ENCODE measurements at regions not wholly inside any gene's neighbourhood (a gene's known extent, or its start where the extent isn't known, plus 50 kb on each side); places are given as distances from the start of the nearest gene placed in this dataset.

- H3K27me3 ChIP-seq (ENCODE audit: control insufficient read depth in 1 of 2, insufficient read depth in 2 of 2, low read length in 2 of 2): no peaks in the 10 kb centered on the region
- WGBS (ENCODE audit: low lambda C conversion rate): no CpG with 5 or more reads among the region's 6 CpGs
- H3K27ac ChIP-seq (ENCODE audit: extremely low read length, insufficient read depth, low read length): no peak overlapping the region
- BruUV-seq (replicated peaks): no TSS peak
- no peak overlapping the region for H2AFZ ChIP-seq (ENCODE audit: low read length)
- H4K20me1 ChIP-seq (ENCODE audit: insufficient read depth, low read length): no peaks in the 10 kb centered on the region
- no peaks in the 10 kb centered on the region for H3K36me3 ChIP-seq (replicated peaks in 1 of 2; ENCODE audit: control insufficient read depth in 1 of 2, insufficient read depth in 2 of 2, low read length in 2 of 2)
- FAIRE-seq (no peak), DNase-seq (ENCODE audit: low spot score) (no peak), ATAC-seq (no peak)
- H3K4me3 ChIP-seq (replicated peaks in 1 of 3; ENCODE audit: insufficient read depth in 1 of 3, low read depth in 2 of 3, low read length in 3 of 3): no peak overlapping the region
- no peaks in the 10 kb centered on the region for H3K79me2 ChIP-seq (ENCODE audit: insufficient read depth, low read length)
- intact Hi-C loops (cut with micrococcal nuclease; ENCODE audit: unreplicated experiment): no loop called here
- in situ Hi-C loops (cut with HindIII; ENCODE audit: extremely low pct_ligation_motif_present, low pct_unique_long_range_greater_than_20kb): no loop called here
- ChIA-PET POLR2A (no interaction called here), CTCF (ENCODE audit: low intra/inter-chr PET ratio, low total read pairs) (no interaction called here)
- peaks cover 50% of the 10 kb centered on the region for H3K9me3 ChIP-seq (ENCODE audit: low read length)
- H3K4me2 ChIP-seq (ENCODE audit: low read depth, low read length): no peak overlapping the region
- H3K4me1 ChIP-seq (ENCODE audit: insufficient read depth, low read length): no peaks in the 10 kb centered on the region
- no peak for TF ChIP-seq ZNF83 (CRISPR knock-in tag; IDR thresholded peaks at IDR 0.05; ENCODE audit: borderline replicate concordance)
- no peak for TF ChIP-seq ZGPAT (CRISPR knock-in tag; IDR thresholded peaks at IDR 0.05)
- TF ChIP-seq THYN1 (CRISPR knock-in tag; IDR thresholded peaks at IDR 0.05; ENCODE audit: borderline replicate concordance, low read depth): no peak
- no peak for TF ChIP-seq ZKSCAN8 (CRISPR knock-in tag; IDR thresholded peaks at IDR 0.05; ENCODE audit: borderline replicate concordance)
- no peak for TF ChIP-seq THRA (CRISPR knock-in tag; IDR thresholded peaks at IDR 0.05; ENCODE audit: borderline replicate concordance)
- TF ChIP-seq NFIC (IDR thresholded peaks at IDR 0.05; ENCODE audit: low read length): no peak
- TF ChIP-seq ATF1 (CRISPR knock-in tag; IDR thresholded peaks at IDR 0.05): no peak
- no peak for TF ChIP-seq STAT6 (CRISPR knock-in tag; IDR thresholded peaks at IDR 0.05; ENCODE audit: borderline replicate concordance)
- no peak for TF ChIP-seq TAF1 (CRISPR knock-in tag; IDR thresholded peaks at IDR 0.05)
- no peak for TF ChIP-seq THAP8 (CRISPR knock-in tag; IDR thresholded peaks at IDR 0.05; ENCODE audit: borderline replicate concordance)
- no peak for TF ChIP-seq ZC3H13 (CRISPR knock-in tag; IDR thresholded peaks at IDR 0.05)
- TF ChIP-seq GTF3A (CRISPR knock-in tag; conservative IDR thresholded peaks at IDR 0.05): no peak
- TF ChIP-seq ZNF484 (CRISPR knock-in tag; IDR thresholded peaks at IDR 0.05; ENCODE audit: borderline replicate concordance, low read depth): no peak
- TF ChIP-seq SP1 (IDR thresholded peaks at IDR 0.05): no peak
- no peak for TF ChIP-seq SP1 (CRISPR knock-in tag; IDR thresholded peaks at IDR 0.05)
- TF ChIP-seq ZNF775 (CRISPR knock-in tag; IDR thresholded peaks at IDR 0.05; ENCODE audit: borderline replicate concordance): no peak
- no peak for TF ChIP-seq CREM (IDR thresholded peaks at IDR 0.05)
- TF ChIP-seq CREM (CRISPR knock-in tag; IDR thresholded peaks at IDR 0.05): no peak
- H3K9ac ChIP-seq (ENCODE audit: insufficient read depth, low read depth, low read length): no peak overlapping the region
Observed at GRCh38 chrX:142327182-142327581, 122.1 kb upstream of the MAGEC2 start.

Measured in HepG2 (cell line).